Epithelial cell of esophagus (primary cell): ENCODE measurements at regions not wholly inside any gene's neighbourhood (a gene's known extent, or its start where the extent isn't known, plus 50 kb on each side); places are given as distances from the start of the nearest gene placed in this dataset.

ENCODE experiments used
- DNase-seq: peaks from one replicate; pipeline ENCODE4 v3.0.0; 2010; ENCODE audit warnings: low read depth
- H3K4me3 ChIP-seq: 2 replicates; pipeline ENCODE4 v1.5.1; 2011; ENCODE audit warnings: mild to moderate bottlenecking, low read length, control low read depth
- CTCF ChIP-seq: IDR thresholded peaks from 2 replicates; pipeline ENCODE4 v1.5.1; 2011; ENCODE audit warnings: low read depth, mild to moderate bottlenecking, low read length, control low read depth, inconsistent platforms; ENCODE audit not compliant: insufficient read depth; ENCODE audit errors: missing control alignments

- DNase-seq, result no peak
- no peak for TF ChIP-seq CTCF
- H3K4me3 ChIP-seq, result no peak overlapping the region
Observed at GRCh38 chr11:127531167-127531566, 530.6 kb upstream of the KIRREL3 start.

- DNase-seq, result no peak
- no peak overlapping the region for H3K4me3 ChIP-seq
- TF ChIP-seq CTCF, result no peak
Observed at GRCh38 chr11:127528297-127528696, 527.7 kb upstream of the KIRREL3 start.

- DNase-seq, result no peak
- H3K4me3 ChIP-seq, result no peak overlapping the region
- no peak for TF ChIP-seq CTCF
Observed at GRCh38 chr11:127524618-127525017, 524.0 kb upstream of the KIRREL3 start.

GRCh38 chr11:127521413-127521812 is 520.8 kb upstream of the KIRREL3 start:
- H3K4me3 ChIP-seq, result no peak overlapping the region
- TF ChIP-seq CTCF, result no peak
- peak; percentile 0 for DNase-seq

- H3K4me3 ChIP-seq, result no peak overlapping the region
- no peak for DNase-seq
- no peak for TF ChIP-seq CTCF
Observed at GRCh38 chr11:127507851-127508250, 507.3 kb upstream of the KIRREL3 start.

GRCh38 chr11:127506647-127507046 is 506.1 kb upstream of the KIRREL3 start:
- DNase-seq, result no peak
- TF ChIP-seq CTCF, result no peak
- H3K4me3 ChIP-seq, result no peak overlapping the region

- H3K4me3 ChIP-seq, result no peak overlapping the region
- no peak for TF ChIP-seq CTCF
- no peak for DNase-seq
Observed at GRCh38 chr11:127506126-127506525, 505.6 kb upstream of the KIRREL3 start.
